Body of pancreas (tissue), 4 donors: ENCODE measurements at regions not wholly inside any gene's neighbourhood (a gene's known extent, or its start where the extent isn't known, plus 50 kb on each side); places are given as distances from the start of the nearest gene placed in this dataset.

Experiments
- POLR2A ChIP-seq, 3 donors: fragments of 450-650 bp; IDR thresholded peaks; one replicate each; pipeline ENCODE4 v1.6.1; 2016; ENCODE audit warnings: antibody characterized with exemption in 3 of 3, mild to moderate bottlenecking in 2 of 3
- TF ChIP-seq, protein P1 (sequence below), 7 experiments: fragments of 450-650 bp in 4 of 7; fragments of 200-600 bp in 3 of 7; sonication (generic) in 3 of 7; IDR thresholded peaks; one replicate each; pipeline ENCODE4 v1.5.1; 2016 to 2019; ENCODE audit warnings: antibody characterized with exemption in 7 of 7

DNA sequence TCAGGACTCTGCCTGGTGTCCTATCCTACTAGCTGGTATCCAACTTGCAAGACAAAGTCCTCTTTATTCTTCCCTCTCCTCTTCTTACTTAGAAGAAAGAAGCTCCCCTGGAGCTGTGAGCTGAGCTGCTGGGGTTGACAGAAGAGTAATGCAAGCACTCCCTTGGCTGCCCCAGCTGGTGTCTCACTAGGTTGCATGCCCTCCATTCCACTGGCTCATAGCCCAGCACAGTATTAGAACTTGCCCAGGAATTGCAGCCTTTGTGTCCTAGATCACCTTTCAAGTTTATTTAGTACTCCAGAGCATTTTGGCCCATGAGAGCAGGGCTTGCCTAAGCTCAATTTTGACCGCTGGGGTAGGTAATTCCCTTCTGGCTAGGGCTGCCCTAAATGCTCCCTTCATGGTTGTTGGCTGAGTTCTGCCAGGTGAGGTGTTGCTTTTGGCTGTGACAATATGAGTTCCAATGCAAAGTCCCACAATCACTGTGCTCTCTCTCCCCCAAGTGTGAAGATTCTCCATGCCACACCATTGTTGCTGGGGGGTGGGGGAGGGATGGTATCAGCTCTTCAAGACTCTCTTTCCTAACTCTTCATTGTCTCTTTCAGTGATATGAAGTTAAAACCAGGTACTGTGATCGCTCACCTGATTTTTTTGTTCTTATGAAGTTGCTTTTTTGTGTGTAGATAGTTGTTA is 317.4 kb upstream of the DDHD1 start:
- TF ChIP-seq, protein P1, sequence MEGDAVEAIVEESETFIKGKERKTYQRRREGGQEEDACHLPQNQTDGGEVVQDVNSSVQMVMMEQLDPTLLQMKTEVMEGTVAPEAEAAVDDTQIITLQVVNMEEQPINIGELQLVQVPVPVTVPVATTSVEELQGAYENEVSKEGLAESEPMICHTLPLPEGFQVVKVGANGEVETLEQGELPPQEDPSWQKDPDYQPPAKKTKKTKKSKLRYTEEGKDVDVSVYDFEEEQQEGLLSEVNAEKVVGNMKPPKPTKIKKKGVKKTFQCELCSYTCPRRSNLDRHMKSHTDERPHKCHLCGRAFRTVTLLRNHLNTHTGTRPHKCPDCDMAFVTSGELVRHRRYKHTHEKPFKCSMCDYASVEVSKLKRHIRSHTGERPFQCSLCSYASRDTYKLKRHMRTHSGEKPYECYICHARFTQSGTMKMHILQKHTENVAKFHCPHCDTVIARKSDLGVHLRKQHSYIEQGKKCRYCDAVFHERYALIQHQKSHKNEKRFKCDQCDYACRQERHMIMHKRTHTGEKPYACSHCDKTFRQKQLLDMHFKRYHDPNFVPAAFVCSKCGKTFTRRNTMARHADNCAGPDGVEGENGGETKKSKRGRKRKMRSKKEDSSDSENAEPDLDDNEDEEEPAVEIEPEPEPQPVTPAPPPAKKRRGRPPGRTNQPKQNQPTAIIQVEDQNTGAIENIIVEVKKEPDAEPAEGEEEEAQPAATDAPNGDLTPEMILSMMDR (IDR thresholded peaks at IDR 0.05), result no peak
- TF ChIP-seq POLR2A (IDR thresholded peaks at IDR 0.05), result no peak
